ENCODE measurements at regions not wholly inside any gene's neighbourhood (a gene's known extent, or its start where the extent isn't known, plus 50 kb on each side); places are given as distances from the start of the nearest gene placed in this dataset.

DNA sequence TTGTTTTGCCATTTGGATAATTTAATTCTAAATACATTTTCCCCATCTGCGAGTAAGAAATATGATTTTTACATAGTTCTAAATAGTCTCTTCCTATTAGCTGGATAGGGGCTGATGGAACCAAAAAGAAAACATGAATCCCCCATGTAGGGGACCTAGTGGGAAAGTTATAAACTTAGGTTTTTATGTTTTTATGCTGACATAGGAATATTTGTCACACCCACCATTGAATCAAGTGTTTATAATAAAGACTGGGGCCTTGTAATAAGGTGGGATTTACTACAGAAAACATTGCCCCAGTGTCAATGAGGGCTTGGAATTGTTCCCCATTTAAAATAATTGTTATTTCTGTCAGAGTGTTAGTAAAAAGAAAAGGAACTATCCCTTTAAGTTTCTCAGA is 2506.6 kb downstream of the PCDH7 start:
- Histone ChIP-seq H3K4me1 (ENCODE audit: control insufficient read depth in 2 of 3, insufficient read depth in 2 of 3, low read depth in 1 of 3, low read length in 3 of 3) (no peaks in the 10 kb centered on the region), H3K27me3 (ENCODE audit: control insufficient read depth, insufficient read depth, low read length) (no peaks in the 10 kb centered on the region), H3K9me3 (ENCODE audit: control insufficient read depth in 2 of 3, insufficient read depth in 1 of 3, low read length in 3 of 3) (no peaks in the 10 kb centered on the region), H3K4me3 (ENCODE audit: low read length in 3 of 3) (no peak overlapping the region), H3K36me3 (ENCODE audit: control insufficient read depth in 2 of 3, insufficient read depth in 3 of 3, low read length in 3 of 3) (no peaks in the 10 kb centered on the region), H3K27ac (ENCODE audit: low read depth in 2 of 2, low read length in 2 of 2) (no peak overlapping the region), H3K9ac (ENCODE audit: low read length in 3 of 3) (no peak overlapping the region)
- FAIRE-seq, result no peak
- intact Hi-C loops (cut with DNase I), result no loop called here
- TF ChIP-seq, protein P1, sequence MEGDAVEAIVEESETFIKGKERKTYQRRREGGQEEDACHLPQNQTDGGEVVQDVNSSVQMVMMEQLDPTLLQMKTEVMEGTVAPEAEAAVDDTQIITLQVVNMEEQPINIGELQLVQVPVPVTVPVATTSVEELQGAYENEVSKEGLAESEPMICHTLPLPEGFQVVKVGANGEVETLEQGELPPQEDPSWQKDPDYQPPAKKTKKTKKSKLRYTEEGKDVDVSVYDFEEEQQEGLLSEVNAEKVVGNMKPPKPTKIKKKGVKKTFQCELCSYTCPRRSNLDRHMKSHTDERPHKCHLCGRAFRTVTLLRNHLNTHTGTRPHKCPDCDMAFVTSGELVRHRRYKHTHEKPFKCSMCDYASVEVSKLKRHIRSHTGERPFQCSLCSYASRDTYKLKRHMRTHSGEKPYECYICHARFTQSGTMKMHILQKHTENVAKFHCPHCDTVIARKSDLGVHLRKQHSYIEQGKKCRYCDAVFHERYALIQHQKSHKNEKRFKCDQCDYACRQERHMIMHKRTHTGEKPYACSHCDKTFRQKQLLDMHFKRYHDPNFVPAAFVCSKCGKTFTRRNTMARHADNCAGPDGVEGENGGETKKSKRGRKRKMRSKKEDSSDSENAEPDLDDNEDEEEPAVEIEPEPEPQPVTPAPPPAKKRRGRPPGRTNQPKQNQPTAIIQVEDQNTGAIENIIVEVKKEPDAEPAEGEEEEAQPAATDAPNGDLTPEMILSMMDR (IDR thresholded peaks at IDR 0.05; ENCODE audit: borderline replicate concordance, extremely low read depth, insufficient read depth), result no peak
- DNase-seq, result no peak

DNA sequence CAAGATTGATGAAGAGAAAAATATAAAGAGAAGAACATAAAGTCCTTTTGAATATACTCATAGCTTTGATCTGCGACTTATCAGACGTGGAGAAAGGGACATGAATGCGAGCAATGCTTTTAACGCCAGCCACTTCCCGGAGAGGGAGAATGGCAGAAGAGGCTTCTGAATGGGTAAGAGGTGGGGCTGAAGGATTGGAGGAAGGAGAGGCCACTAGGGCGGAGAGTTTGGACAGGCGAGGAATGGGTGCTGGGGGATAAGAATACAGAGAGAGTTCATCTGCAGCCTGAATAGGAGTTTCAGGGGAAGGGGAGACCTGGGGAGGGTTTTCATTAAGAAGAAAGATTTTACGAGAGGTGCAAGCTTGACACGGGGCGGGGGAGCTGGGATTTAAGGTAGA is 2534.9 kb downstream of the PCDH7 start:
- FAIRE-seq, result no peak
- Histone ChIP-seq H3K9me3 (ENCODE audit: control insufficient read depth in 2 of 3, insufficient read depth in 1 of 3, low read length in 3 of 3) (no peaks in the 10 kb centered on the region), H3K27me3 (ENCODE audit: control insufficient read depth, insufficient read depth, low read length) (no peaks in the 10 kb centered on the region), H3K9ac (ENCODE audit: low read length in 3 of 3) (no peak overlapping the region), H3K27ac (ENCODE audit: low read depth in 2 of 2, low read length in 2 of 2) (no peak overlapping the region), H3K36me3 (ENCODE audit: control insufficient read depth in 2 of 3, insufficient read depth in 3 of 3, low read length in 3 of 3) (no peaks in the 10 kb centered on the region), H3K4me1 (ENCODE audit: control insufficient read depth in 2 of 3, insufficient read depth in 2 of 3, low read depth in 1 of 3, low read length in 3 of 3) (no peaks in the 10 kb centered on the region), H3K4me3 (ENCODE audit: low read length in 3 of 3) (no peak overlapping the region)
- no peak for DNase-seq
- intact Hi-C loops (cut with DNase I), result no loop called here
- TF ChIP-seq, protein P1 (IDR thresholded peaks at IDR 0.05; ENCODE audit: borderline replicate concordance, extremely low read depth, insufficient read depth), result no peak

GRCh38 chr4:33255507-33255906 is 2535.3 kb downstream of the PCDH7 start:
- no peaks in the 10 kb centered on the region for H3K27me3 ChIP-seq (ENCODE audit: control insufficient read depth, insufficient read depth, low read length)
- H3K9ac ChIP-seq (ENCODE audit: low read length in 3 of 3), result no peak overlapping the region
- DNase-seq (no peak), FAIRE-seq (no peak)
- H3K36me3 ChIP-seq (ENCODE audit: control insufficient read depth in 2 of 3, insufficient read depth in 3 of 3, low read length in 3 of 3), result no peaks in the 10 kb centered on the region
- H3K4me1 ChIP-seq (ENCODE audit: control insufficient read depth in 2 of 3, insufficient read depth in 2 of 3, low read depth in 1 of 3, low read length in 3 of 3), result no peaks in the 10 kb centered on the region
- intact Hi-C loops (cut with DNase I), result no loop called here
- no peak overlapping the region for H3K27ac ChIP-seq (ENCODE audit: low read depth in 2 of 2, low read length in 2 of 2)
- H3K9me3 ChIP-seq (ENCODE audit: control insufficient read depth in 2 of 3, insufficient read depth in 1 of 3, low read length in 3 of 3), result no peaks in the 10 kb centered on the region
- TF ChIP-seq, protein P1 (IDR thresholded peaks at IDR 0.05; ENCODE audit: borderline replicate concordance, extremely low read depth, insufficient read depth), result no peak
- no peak overlapping the region for H3K4me3 ChIP-seq (ENCODE audit: low read length in 3 of 3)

GRCh38 chr4:33262824-33263223 is 2542.7 kb downstream of the PCDH7 start:
- Histone ChIP-seq H3K27ac (ENCODE audit: low read depth in 2 of 2, low read length in 2 of 2) (no peak overlapping the region), H3K9ac (ENCODE audit: low read length in 3 of 3) (no peak overlapping the region), H3K36me3 (ENCODE audit: control insufficient read depth in 2 of 3, insufficient read depth in 3 of 3, low read length in 3 of 3) (no peaks in the 10 kb centered on the region), H3K4me1 (ENCODE audit: control insufficient read depth in 2 of 3, insufficient read depth in 2 of 3, low read depth in 1 of 3, low read length in 3 of 3) (no peaks in the 10 kb centered on the region), H3K27me3 (ENCODE audit: control insufficient read depth, insufficient read depth, low read length) (no peaks in the 10 kb centered on the region), H3K4me3 (ENCODE audit: low read length in 3 of 3) (no peak overlapping the region), H3K9me3 (ENCODE audit: control insufficient read depth in 2 of 3, insufficient read depth in 1 of 3, low read length in 3 of 3) (no peaks in the 10 kb centered on the region)
- TF ChIP-seq, protein P1 (IDR thresholded peaks at IDR 0.05; ENCODE audit: borderline replicate concordance, extremely low read depth, insufficient read depth), result no peak
- intact Hi-C loops (cut with DNase I), result no loop called here
- DNase-seq (peak in 1 of 5 donors; percentile 0), FAIRE-seq (no peak)

All from kidney (tissue), 13 donors.